ENCODE measurements at regions not wholly inside any gene's neighbourhood (a gene's known extent, or its start where the extent isn't known, plus 50 kb on each side); places are given as distances from the start of the nearest gene placed in this dataset.

GRCh38 chr1:14142397-14143100 is 442.6 kb downstream of the PRDM2 start:
- TF ChIP-seq CTCF (conservative IDR thresholded peaks at IDR 0.05; ENCODE audit: low read depth, low read length) (no peak), EZH2 (IDR thresholded peaks at IDR 0.05; ENCODE audit: borderline replicate concordance, low read depth, low read length, poor library complexity, severe bottlenecking) (no peak)

All from A673 (cell line).